ENCODE measurements at regions not wholly inside any gene's neighbourhood (a gene's known extent, or its start where the extent isn't known, plus 50 kb on each side); places are given as distances from the start of the nearest gene placed in this dataset.
"Not testable (repeated sequence)": the region's sequence is repeated elsewhere in the genome, so short reads cannot be mapped to it uniquely, and the experiment has no call there.

GRCh38 chr14:53401646-53402045, 248.5 kb upstream of the DDHD1 start:
- DNase-seq (ENCODE audit: extremely low read depth in 1 of 11, low read depth in 9 of 11, low spot score in 4 of 11) = no peak

GRCh38 chr14:53399057-53399456, 245.9 kb upstream of the DDHD1 start:
- DNase-seq (ENCODE audit: extremely low read depth in 1 of 11, low read depth in 9 of 11, low spot score in 4 of 11) = no peak

GRCh38 chr14:53398616-53399015, 245.5 kb upstream of the DDHD1 start:
- DNase-seq (ENCODE audit: extremely low read depth in 1 of 11, low read depth in 9 of 11, low spot score in 4 of 11) = no peak

- not testable (repeated sequence) for DNase-seq (ENCODE audit: extremely low read depth in 1 of 11, low read depth in 9 of 11, low spot score in 4 of 11)
Measured at GRCh38 chr14:53395267-53395666, 242.1 kb upstream of the DDHD1 start.

- no peak for DNase-seq (ENCODE audit: extremely low read depth in 1 of 11, low read depth in 9 of 11, low spot score in 4 of 11)
Measured at GRCh38 chr14:53391631-53392285, 238.6 kb upstream of the DDHD1 start.

- no peak for DNase-seq (ENCODE audit: extremely low read depth in 1 of 11, low read depth in 9 of 11, low spot score in 4 of 11)
Measured at GRCh38 chr14:53391156-53391555, 238.0 kb upstream of the DDHD1 start.

- DNase-seq (ENCODE audit: extremely low read depth in 1 of 11, low read depth in 9 of 11, low spot score in 4 of 11) = no peak
Measured at GRCh38 chr14:53390008-53390407, 236.9 kb upstream of the DDHD1 start.

- no peak for DNase-seq (ENCODE audit: extremely low read depth in 1 of 11, low read depth in 9 of 11, low spot score in 4 of 11)
Measured at GRCh38 chr14:53389202-53389601, 236.1 kb upstream of the DDHD1 start.

- DNase-seq (ENCODE audit: extremely low read depth in 1 of 11, low read depth in 9 of 11, low spot score in 4 of 11) = no peak
Measured at GRCh38 chr14:53386362-53386761, 233.2 kb upstream of the DDHD1 start.

- no peak for DNase-seq (ENCODE audit: extremely low read depth in 1 of 11, low read depth in 9 of 11, low spot score in 4 of 11)
Measured at GRCh38 chr14:53384536-53384935, 231.4 kb upstream of the DDHD1 start.

GRCh38 chr14:53384073-53384472, 230.9 kb upstream of the DDHD1 start:
- no peak for DNase-seq (ENCODE audit: extremely low read depth in 1 of 11, low read depth in 9 of 11, low spot score in 4 of 11)

GRCh38 chr14:53381895-53382294, 228.8 kb upstream of the DDHD1 start:
- DNase-seq (ENCODE audit: extremely low read depth in 1 of 11, low read depth in 9 of 11, low spot score in 4 of 11) = no peak

- no peak for DNase-seq (ENCODE audit: extremely low read depth in 1 of 11, low read depth in 9 of 11, low spot score in 4 of 11)
Measured at GRCh38 chr14:53380867-53381225, 227.7 kb upstream of the DDHD1 start.

- DNase-seq (ENCODE audit: extremely low read depth in 1 of 11, low read depth in 9 of 11, low spot score in 4 of 11) = no peak
Measured at GRCh38 chr14:53380052-53380866, 227.1 kb upstream of the DDHD1 start.

- no peak for DNase-seq (ENCODE audit: extremely low read depth in 1 of 11, low read depth in 9 of 11, low spot score in 4 of 11)
Measured at GRCh38 chr14:53378142-53378541, 225.0 kb upstream of the DDHD1 start.

GRCh38 chr14:53376064-53376463, 222.9 kb upstream of the DDHD1 start:
- DNase-seq (ENCODE audit: extremely low read depth in 1 of 11, low read depth in 9 of 11, low spot score in 4 of 11) = no peak

- no peak for DNase-seq (ENCODE audit: extremely low read depth in 1 of 11, low read depth in 9 of 11, low spot score in 4 of 11)
Measured at GRCh38 chr14:53375599-53375998, 222.5 kb upstream of the DDHD1 start.

- DNase-seq (ENCODE audit: extremely low read depth in 1 of 11, low read depth in 9 of 11, low spot score in 4 of 11) = no peak
Measured at GRCh38 chr14:53368711-53369201, 215.6 kb upstream of the DDHD1 start.

GRCh38 chr14:53368066-53368465, 214.9 kb upstream of the DDHD1 start:
- DNase-seq (ENCODE audit: extremely low read depth in 1 of 11, low read depth in 9 of 11, low spot score in 4 of 11) = no peak

GRCh38 chr14:53367644-53368026, 214.5 kb upstream of the DDHD1 start:
- DNase-seq (ENCODE audit: extremely low read depth in 1 of 11, low read depth in 9 of 11, low spot score in 4 of 11) = no peak
